ENCODE measurements at regions not wholly inside any gene's neighbourhood (a gene's known extent, or its start where the extent isn't known, plus 50 kb on each side); places are given as distances from the start of the nearest gene placed in this dataset.
A peak's percentile ranks its signal among the peaks of the same experiment; 100 is the strongest.

DNA sequence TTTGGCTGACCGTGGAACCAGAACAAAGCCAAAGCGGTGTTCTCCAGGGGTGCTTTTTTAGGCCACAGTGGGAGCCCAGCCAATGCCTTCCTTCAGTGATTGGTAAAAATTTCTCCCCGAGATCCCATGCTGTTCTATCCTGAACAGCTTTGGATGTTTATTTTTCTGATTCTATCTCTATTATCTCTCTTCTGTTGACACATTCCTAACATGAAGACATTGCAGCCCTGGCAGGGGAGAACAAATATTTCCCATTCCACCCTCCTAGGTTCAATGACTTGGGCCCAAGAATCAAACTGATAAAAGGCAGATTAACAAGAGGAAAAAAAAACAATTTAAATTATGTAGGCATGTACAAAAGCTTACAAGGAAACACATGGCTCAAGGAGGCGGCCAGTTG lies 162.7 kb downstream of the PFKFB3 start:
- H3K4me3 Mint-ChIP-seq = no peak overlapping the region
- no peak for DNase-seq (ENCODE audit: low spot score in 2 of 2, unreplicated experiment in 2 of 2)
- peaks cover 8% of the 10 kb centered on the region for H3K9me3 Mint-ChIP-seq
- TF ChIP-seq, protein P1, sequence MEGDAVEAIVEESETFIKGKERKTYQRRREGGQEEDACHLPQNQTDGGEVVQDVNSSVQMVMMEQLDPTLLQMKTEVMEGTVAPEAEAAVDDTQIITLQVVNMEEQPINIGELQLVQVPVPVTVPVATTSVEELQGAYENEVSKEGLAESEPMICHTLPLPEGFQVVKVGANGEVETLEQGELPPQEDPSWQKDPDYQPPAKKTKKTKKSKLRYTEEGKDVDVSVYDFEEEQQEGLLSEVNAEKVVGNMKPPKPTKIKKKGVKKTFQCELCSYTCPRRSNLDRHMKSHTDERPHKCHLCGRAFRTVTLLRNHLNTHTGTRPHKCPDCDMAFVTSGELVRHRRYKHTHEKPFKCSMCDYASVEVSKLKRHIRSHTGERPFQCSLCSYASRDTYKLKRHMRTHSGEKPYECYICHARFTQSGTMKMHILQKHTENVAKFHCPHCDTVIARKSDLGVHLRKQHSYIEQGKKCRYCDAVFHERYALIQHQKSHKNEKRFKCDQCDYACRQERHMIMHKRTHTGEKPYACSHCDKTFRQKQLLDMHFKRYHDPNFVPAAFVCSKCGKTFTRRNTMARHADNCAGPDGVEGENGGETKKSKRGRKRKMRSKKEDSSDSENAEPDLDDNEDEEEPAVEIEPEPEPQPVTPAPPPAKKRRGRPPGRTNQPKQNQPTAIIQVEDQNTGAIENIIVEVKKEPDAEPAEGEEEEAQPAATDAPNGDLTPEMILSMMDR (IDR thresholded peaks at IDR 0.05; ENCODE audit: unreplicated experiment) = no peak
- H3K4me1 Mint-ChIP-seq = peaks cover 6% of the 10 kb centered on the region
- H3K27me3 Mint-ChIP-seq (ENCODE audit: low read depth) = no peaks in the 10 kb centered on the region
- peaks cover 3% of the 10 kb centered on the region for H3K36me3 Mint-ChIP-seq
- peak overlapping the region; percentile 1 for H3K27ac Mint-ChIP-seq
